Left ventricle myocardium superior (tissue), 1 donor: ENCODE measurements at regions not wholly inside any gene's neighbourhood (a gene's known extent, or its start where the extent isn't known, plus 50 kb on each side); places are given as distances from the start of the nearest gene placed in this dataset.
A peak's percentile ranks its signal among the peaks of the same experiment; 100 is the strongest.

Experiments
- ATAC-seq: fragments of 200-7000 bp; cut with Tn5 transposase; one replicate; pipeline ENCODE4 v1.9.1; 2020; ENCODE audit warnings: mild to moderate bottlenecking, moderate library complexity
- DNase-seq: peaks from one replicate; pipeline ENCODE4 v3.0.0-alpha.2; 2020
- intact Hi-C: fragments of 100-400 bp; cut with micrococcal nuclease; formaldehyde crosslinking; loops from one replicate; pipeline ENCODE4 v1.11.0; 2022
- donor health status: DM: no; HTN: yes; CAD: no; lungs with severe emphysema.

GRCh38 chr18:73458186-73458964 lies 590.6 kb upstream of the NETO1 start:
- ATAC-seq (peak; percentile 19), DNase-seq (no peak)
- intact Hi-C loops, result no loop called here

- intact Hi-C loops, result no loop called here
Measured at GRCh38 chr18:73456643-73457042, 588.9 kb upstream of the NETO1 start.

GRCh38 chr18:73452866-73453265 lies 585.1 kb upstream of the NETO1 start:
- no peak for ATAC-seq
- DNase-seq, result no peak
- intact Hi-C loops, result no loop called here

More at GRCh38 chr18:73456643-73457042, 588.9 kb upstream of the NETO1 start:
- no peak for ATAC-seq
- no peak for DNase-seq

GRCh38 chr18:73446502-73446901 lies 578.7 kb upstream of the NETO1 start:
- intact Hi-C loops, result no loop called here
- no peak for DNase-seq
- no peak for ATAC-seq

- DNase-seq, result no peak
- intact Hi-C loops, result no loop called here
- no peak for ATAC-seq
Measured at GRCh38 chr18:73431620-73432019, 563.8 kb upstream of the NETO1 start.

- ATAC-seq, result no peak
- DNase-seq, result no peak
- intact Hi-C loops, result no loop called here
Measured at GRCh38 chr18:73421010-73421409, 553.2 kb upstream of the NETO1 start.

- intact Hi-C loops, result no loop called here
- DNase-seq (no peak), ATAC-seq (no peak)
Measured at GRCh38 chr18:73419531-73419930, 551.7 kb upstream of the NETO1 start.

GRCh38 chr18:73414598-73414997 lies 546.8 kb upstream of the NETO1 start:
- no peak for DNase-seq
- intact Hi-C loops, result no loop called here
- ATAC-seq, result no peak

GRCh38 chr18:73414069-73414468 lies 546.3 kb upstream of the NETO1 start:
- no peak for DNase-seq
- intact Hi-C loops, result no loop called here
- ATAC-seq, result no peak

GRCh38 chr18:73409242-73409641 lies 541.5 kb upstream of the NETO1 start:
- intact Hi-C loops, result no loop called here
- DNase-seq (no peak), ATAC-seq (peak; percentile 25)

GRCh38 chr18:73408469-73408868 lies 540.7 kb upstream of the NETO1 start:
- DNase-seq (no peak), ATAC-seq (no peak)
- intact Hi-C loops, result no loop called here

GRCh38 chr18:73407506-73407905 lies 539.7 kb upstream of the NETO1 start:
- DNase-seq, result no peak
- intact Hi-C loops, result no loop called here
- peak; percentile 60 for ATAC-seq

GRCh38 chr18:73384246-73384645 lies 516.5 kb upstream of the NETO1 start:
- ATAC-seq, result no peak
- intact Hi-C loops, result no loop called here
- no peak for DNase-seq

- DNase-seq, result no peak
- intact Hi-C loops, result no loop called here
- ATAC-seq, result no peak
Measured at GRCh38 chr18:73381699-73382036, 513.9 kb upstream of the NETO1 start.

- ATAC-seq (no peak), DNase-seq (no peak)
- intact Hi-C loops, result no loop called here
Measured at GRCh38 chr18:73381016-73381698, 513.4 kb upstream of the NETO1 start.

GRCh38 chr18:73366713-73367112 lies 498.9 kb upstream of the NETO1 start:
- no peak for DNase-seq
- intact Hi-C loops, result no loop called here
- ATAC-seq, result no peak

GRCh38 chr18:73365018-73365417 lies 497.2 kb upstream of the NETO1 start:
- ATAC-seq (no peak), DNase-seq (no peak)
- intact Hi-C loops, result no loop called here

GRCh38 chr18:73355121-73355520 lies 487.3 kb upstream of the NETO1 start:
- no peak for DNase-seq
- intact Hi-C loops, result no loop called here
- no peak for ATAC-seq

- ATAC-seq (peak; percentile 79), DNase-seq (no peak)
- intact Hi-C loops, result no loop called here
Measured at GRCh38 chr18:73352546-73352945, 484.8 kb upstream of the NETO1 start.

- intact Hi-C loops, result no loop called here
- ATAC-seq (no peak), DNase-seq (no peak)
Measured at GRCh38 chr18:73340135-73340977, 472.6 kb upstream of the NETO1 start.
